ENCODE measurements at regions not wholly inside any gene's neighbourhood (a gene's known extent, or its start where the extent isn't known, plus 50 kb on each side); places are given as distances from the start of the nearest gene placed in this dataset.
"Not testable (repeated sequence)": the region's sequence is repeated elsewhere in the genome, so short reads cannot be mapped to it uniquely, and the experiment has no call there.

DNA sequence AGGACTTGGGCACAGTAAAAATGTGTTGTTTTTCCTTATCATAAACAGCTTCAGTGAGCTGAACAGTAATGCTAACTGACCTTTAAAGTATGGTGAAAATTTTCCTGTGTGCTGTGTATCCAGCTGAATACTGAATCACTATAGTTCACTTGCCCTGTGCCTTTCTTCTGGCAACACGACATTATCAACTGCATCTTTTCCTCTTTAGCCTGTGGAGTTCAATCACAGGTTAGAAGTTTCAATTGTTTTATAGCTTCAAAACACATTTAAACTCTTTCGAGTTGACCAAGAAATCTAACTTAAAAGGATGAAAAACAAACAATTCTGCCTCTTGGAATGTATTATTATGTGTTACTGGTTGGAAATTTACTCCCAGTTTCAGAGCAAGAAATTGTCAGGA is 1120.7 kb upstream of the ALCAM start:
- Histone ChIP-seq H3K9me3 (no peaks in the 10 kb centered on the region), H3K4me3 (no peak overlapping the region), H3K36me3 (ENCODE audit: insufficient read depth in 1 of 2, low read depth in 1 of 2) (no peaks in the 10 kb centered on the region), H3K4me1 (no peaks in the 10 kb centered on the region), H3K27ac (no peak overlapping the region), H3K27me3 (ENCODE audit: insufficient read depth in 3 of 3, low read length in 2 of 3) (no peaks in the 10 kb centered on the region)
- ATAC-seq: no peak
- WGBS, 3 donors: 28 to 33% (median 30%) methylated on average over 2 of the region's 2 CpGs
- TF ChIP-seq CTCF (IDR thresholded peaks at IDR 0.05): no peak
- no peak for DNase-seq
- intact Hi-C loops (cut with DNase I): no loop called here

GRCh38 chr3:104257486-104257885 is 1109.2 kb upstream of the ALCAM start:
- Histone ChIP-seq H3K4me1 (no peaks in the 10 kb centered on the region), H3K9me3 (no peaks in the 10 kb centered on the region), H3K36me3 (ENCODE audit: insufficient read depth in 1 of 2, low read depth in 1 of 2) (no peaks in the 10 kb centered on the region), H3K27me3 (ENCODE audit: insufficient read depth in 3 of 3, low read length in 2 of 3) (no peaks in the 10 kb centered on the region), H3K27ac (no peak overlapping the region), H3K4me3 (no peak overlapping the region)
- 74 to 77% (median 75%) methylated on average over 4 of the region's 4 CpGs for WGBS, 3 donors
- intact Hi-C loops (cut with DNase I): no loop called here
- TF ChIP-seq CTCF (IDR thresholded peaks at IDR 0.05): no peak
- no peak for ATAC-seq
- no peak for DNase-seq

DNA sequence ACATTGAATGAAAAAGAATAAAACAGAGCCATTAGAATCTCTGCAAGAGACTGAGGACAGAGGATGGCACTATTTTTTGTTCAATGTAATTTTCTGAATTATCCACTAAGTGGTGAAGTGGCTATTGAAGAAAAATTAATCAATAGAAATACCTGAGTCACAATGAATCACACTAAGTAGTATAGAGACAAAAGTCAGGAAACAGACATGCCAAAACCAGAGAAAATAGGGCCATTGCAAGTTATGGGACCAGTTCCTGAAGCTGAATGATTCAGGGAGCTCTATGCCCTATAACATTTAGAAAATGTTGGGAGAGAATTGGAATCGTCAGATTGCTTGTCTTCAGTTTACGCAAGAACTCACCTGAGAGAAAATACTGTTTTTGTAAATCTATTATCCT is 1103.2 kb upstream of the ALCAM start:
- Histone ChIP-seq H3K27me3 (ENCODE audit: insufficient read depth in 3 of 3, low read length in 2 of 3) (no peaks in the 10 kb centered on the region), H3K4me3 (no peak overlapping the region), H3K9me3 (no peaks in the 10 kb centered on the region), H3K36me3 (ENCODE audit: insufficient read depth in 1 of 2, low read depth in 1 of 2) (no peaks in the 10 kb centered on the region), H3K4me1 (no peaks in the 10 kb centered on the region), H3K27ac (no peak overlapping the region)
- TF ChIP-seq CTCF (IDR thresholded peaks at IDR 0.05): no peak
- intact Hi-C loops (cut with DNase I): no loop called here
- ATAC-seq: no peak
- WGBS, 3 donors: 86 to 94% (median 90%) methylated on average over 2 of the region's 2 CpGs
- DNase-seq: no peak

DNA sequence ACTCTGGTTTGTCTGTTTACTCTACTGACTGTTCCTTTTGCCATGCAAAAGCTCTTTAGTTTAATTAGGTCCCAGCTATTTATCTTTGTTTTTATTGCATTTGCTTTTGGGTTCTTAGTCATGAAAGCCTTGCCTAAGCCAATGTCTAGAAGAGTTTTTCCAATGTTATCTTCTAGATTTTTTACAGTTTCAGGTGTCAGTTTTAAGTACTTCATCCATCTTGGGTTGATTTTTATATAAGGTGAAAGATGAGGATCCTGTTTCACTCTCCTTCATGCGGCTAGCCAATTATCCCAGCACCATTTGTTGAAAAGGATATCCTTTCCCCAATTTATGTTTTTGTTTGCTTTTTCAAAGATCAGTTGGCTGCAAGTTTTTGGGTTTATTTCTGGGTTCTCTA is 1100.5 kb upstream of the ALCAM start:
- WGBS, 3 donors: 47 to 53% (median 52%) methylated on average over 1 of the region's 1 CpG
- intact Hi-C loops (cut with DNase I); ATAC-seq; H3K27me3 ChIP-seq (ENCODE audit: insufficient read depth in 3 of 3, low read length in 2 of 3); H3K27ac ChIP-seq; DNase-seq; H3K4me3 ChIP-seq; H3K9me3 ChIP-seq; H3K4me1 ChIP-seq; H3K36me3 ChIP-seq (ENCODE audit: insufficient read depth in 1 of 2, low read depth in 1 of 2): not testable (repeated sequence)

DNA sequence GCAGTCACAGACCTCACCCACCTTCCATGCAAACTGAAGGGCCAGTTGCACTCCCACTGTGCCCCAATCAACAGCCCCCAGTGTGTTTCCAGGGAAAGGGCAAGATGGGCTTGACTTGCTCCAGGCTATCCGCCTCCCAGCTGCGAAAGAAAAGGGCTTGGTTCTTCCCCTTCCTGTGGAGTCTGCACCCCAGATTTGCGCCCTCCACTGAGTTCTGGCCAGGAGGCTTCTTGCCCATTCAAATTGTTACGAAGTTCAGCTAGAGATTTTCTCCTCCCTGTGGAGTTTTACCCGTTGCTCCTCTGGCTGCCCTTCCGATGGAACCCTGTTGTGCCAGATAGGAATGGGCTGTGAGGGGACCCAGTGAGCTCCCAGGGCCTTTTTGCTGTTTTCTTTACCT is 1096.9 kb upstream of the ALCAM start:
- ATAC-seq (no peak), DNase-seq (no peak)
- intact Hi-C loops (cut with DNase I): no loop called here
- Histone ChIP-seq H3K4me1 (no peaks in the 10 kb centered on the region), H3K9me3 (peaks cover 4% of the 10 kb centered on the region), H3K36me3 (ENCODE audit: insufficient read depth in 1 of 2, low read depth in 1 of 2) (no peaks in the 10 kb centered on the region), H3K27me3 (ENCODE audit: insufficient read depth in 3 of 3, low read length in 2 of 3) (no peaks in the 10 kb centered on the region), H3K27ac (no peak overlapping the region), H3K4me3 (no peak overlapping the region)
- WGBS, 3 donors: 80 to 83% (median 80%) methylated on average over 6 of the region's 6 CpGs
- TF ChIP-seq CTCF (IDR thresholded peaks at IDR 0.05): no peak

All from psoas muscle (tissue), 7 donors.